A549 (cell line): ENCODE measurements at regions not wholly inside any gene's neighbourhood (a gene's known extent, or its start where the extent isn't known, plus 50 kb on each side); places are given as distances from the start of the nearest gene placed in this dataset.

Experiments
- BHLHE40 ChIP-seq: IDR thresholded peaks from 2 replicates; pipeline ENCODE4 v1.6.1; 2012; ENCODE audit warnings: low read depth, low read length, inconsistent platforms
- CHD4 ChIP-seq: fragments of 200-600 bp; sonication (generic); IDR thresholded peaks from 2 replicates; pipeline ENCODE4 v1.6.1; 2016; ENCODE audit warnings: antibody characterized with exemption, mild to moderate bottlenecking, borderline replicate concordance
- EP300 ChIP-seq, 2 experiments: fragments of >200 bp; sonication (Bioruptor Twin); formaldehyde crosslinking; IDR thresholded peaks; 2 replicates in 1 of 2; 3 replicates in 1 of 2; pipeline ENCODE4 v1.6.1; 2016 to 2017
- KDM5A ChIP-seq: fragments of 200-600 bp; sonication (generic); IDR thresholded peaks from 2 replicates; pipeline ENCODE4 v1.6.1; 2016; ENCODE audit warnings: antibody characterized with exemption, mild to moderate bottlenecking
- MAZ ChIP-seq: fragments of 150-350 bp; IDR thresholded peaks from 2 replicates; pipeline ENCODE4 v1.6.1; 2014; ENCODE audit warnings: antibody characterized with exemption, low read depth, low read length, borderline replicate concordance
- NR3C1 ChIP-seq: fragments of >200 bp; sonication (Bioruptor Twin); formaldehyde crosslinking; IDR thresholded peaks from 3 replicates; pipeline ENCODE4 v1.6.1; 2017
- POLR2A ChIP-seq: IDR thresholded peaks from 2 replicates; pipeline ENCODE4 v1.6.1; 2012; ENCODE audit warnings: mild to moderate bottlenecking, low read length
- RAD21 ChIP-seq, 2 experiments: fragments of >200 bp in 1 of 2; sonication (Bioruptor Twin) in 1 of 2; formaldehyde crosslinking in 1 of 2; IDR thresholded peaks in 1 of 2; conservative IDR thresholded peaks in 1 of 2; 2 replicates in 1 of 2; 3 replicates in 1 of 2; pipeline ENCODE4 v1.6.1; 2012 to 2018; ENCODE audit warnings: inconsistent platforms in 1 of 2
- RFX5 ChIP-seq: fragments of 450-650 bp; IDR thresholded peaks from 2 replicates; pipeline ENCODE4 v1.7.1; 2014; ENCODE audit warnings: antibody characterized with exemption, mild to moderate bottlenecking, moderate library complexity
- TF ChIP-seq, protein P1 (sequence below): fragments of >200 bp; sonication (Bioruptor Twin); formaldehyde crosslinking; IDR thresholded peaks from 3 replicates; pipeline ENCODE4 v1.5.1; 2016
- TF ChIP-seq, protein P2 (sequence below): IDR thresholded peaks from 2 replicates; pipeline ENCODE4 v1.6.1; 2012
- TF ChIP-seq, protein P3 (sequence below): fragments of 450-650 bp; IDR thresholded peaks from 2 replicates; pipeline ENCODE4 v1.6.1; 2014; ENCODE audit warnings: antibody characterized with exemption

DNA sequence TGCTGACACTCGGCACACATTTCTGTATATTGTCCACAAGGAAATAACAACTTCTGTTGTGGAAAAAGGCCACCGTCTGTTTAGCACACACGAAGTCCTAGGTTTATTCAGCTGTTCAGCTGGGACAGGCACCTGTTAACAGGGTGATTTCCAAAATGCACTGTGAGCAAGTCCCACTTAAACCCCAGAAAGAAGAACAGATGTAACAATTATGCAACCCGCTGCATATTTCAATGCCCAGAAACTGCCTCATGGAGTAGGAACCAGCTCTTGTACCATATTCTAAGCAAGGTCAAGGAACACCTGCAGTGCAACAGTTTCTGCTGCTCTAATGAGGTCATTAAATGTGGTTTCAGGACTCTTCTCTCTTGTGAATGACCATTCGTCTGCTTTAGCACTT is 77.1 kb downstream of the GEMIN8 start:
- TF ChIP-seq MAZ (no peak), RAD21 (conservative IDR thresholded peaks at IDR 0.05 in 1 of 2, IDR thresholded peaks at IDR 0.05 in 1 of 2) (no peak), POLR2A (no peak), CHD4 (no peak), NR3C1 (no peak), KDM5A (no peak), BHLHE40 (no peak), EP300 (IDR thresholded peaks at IDR 0.05) (no peak), RFX5 (no peak)
- TF ChIP-seq, protein P1, sequence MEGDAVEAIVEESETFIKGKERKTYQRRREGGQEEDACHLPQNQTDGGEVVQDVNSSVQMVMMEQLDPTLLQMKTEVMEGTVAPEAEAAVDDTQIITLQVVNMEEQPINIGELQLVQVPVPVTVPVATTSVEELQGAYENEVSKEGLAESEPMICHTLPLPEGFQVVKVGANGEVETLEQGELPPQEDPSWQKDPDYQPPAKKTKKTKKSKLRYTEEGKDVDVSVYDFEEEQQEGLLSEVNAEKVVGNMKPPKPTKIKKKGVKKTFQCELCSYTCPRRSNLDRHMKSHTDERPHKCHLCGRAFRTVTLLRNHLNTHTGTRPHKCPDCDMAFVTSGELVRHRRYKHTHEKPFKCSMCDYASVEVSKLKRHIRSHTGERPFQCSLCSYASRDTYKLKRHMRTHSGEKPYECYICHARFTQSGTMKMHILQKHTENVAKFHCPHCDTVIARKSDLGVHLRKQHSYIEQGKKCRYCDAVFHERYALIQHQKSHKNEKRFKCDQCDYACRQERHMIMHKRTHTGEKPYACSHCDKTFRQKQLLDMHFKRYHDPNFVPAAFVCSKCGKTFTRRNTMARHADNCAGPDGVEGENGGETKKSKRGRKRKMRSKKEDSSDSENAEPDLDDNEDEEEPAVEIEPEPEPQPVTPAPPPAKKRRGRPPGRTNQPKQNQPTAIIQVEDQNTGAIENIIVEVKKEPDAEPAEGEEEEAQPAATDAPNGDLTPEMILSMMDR: no peak
- TF ChIP-seq, protein P2, sequence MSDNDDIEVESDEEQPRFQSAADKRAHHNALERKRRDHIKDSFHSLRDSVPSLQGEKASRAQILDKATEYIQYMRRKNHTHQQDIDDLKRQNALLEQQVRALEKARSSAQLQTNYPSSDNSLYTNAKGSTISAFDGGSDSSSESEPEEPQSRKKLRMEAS: no peak
- TF ChIP-seq, protein P3, sequence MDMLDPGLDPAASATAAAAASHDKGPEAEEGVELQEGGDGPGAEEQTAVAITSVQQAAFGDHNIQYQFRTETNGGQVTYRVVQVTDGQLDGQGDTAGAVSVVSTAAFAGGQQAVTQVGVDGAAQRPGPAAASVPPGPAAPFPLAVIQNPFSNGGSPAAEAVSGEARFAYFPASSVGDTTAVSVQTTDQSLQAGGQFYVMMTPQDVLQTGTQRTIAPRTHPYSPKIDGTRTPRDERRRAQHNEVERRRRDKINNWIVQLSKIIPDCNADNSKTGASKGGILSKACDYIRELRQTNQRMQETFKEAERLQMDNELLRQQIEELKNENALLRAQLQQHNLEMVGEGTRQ: no peak
